ENCODE measurements at regions not wholly inside any gene's neighbourhood (a gene's known extent, or its start where the extent isn't known, plus 50 kb on each side); places are given as distances from the start of the nearest gene placed in this dataset.

DNA sequence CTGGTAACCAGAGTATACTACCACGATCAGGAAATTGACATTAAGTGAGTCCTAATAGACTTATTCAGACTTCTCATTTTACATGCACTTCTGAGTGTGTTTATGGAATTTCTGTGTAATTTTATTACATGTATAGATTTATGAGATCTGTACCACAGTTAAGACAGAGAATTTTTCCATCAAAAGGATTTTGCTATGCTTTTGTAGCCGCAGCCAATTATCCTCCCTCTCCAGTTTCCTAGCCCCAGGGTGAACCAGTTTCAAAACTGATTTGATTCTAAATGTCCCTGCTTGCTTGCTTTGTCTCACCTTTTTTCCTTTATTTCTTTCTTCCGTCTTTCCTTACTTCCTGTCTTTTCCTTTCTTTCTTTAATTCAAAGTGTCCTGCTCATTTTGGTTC lies 661.2 kb upstream of the BCHE start:
- Histone ChIP-seq H3K36me3 (ENCODE audit: insufficient read depth, low read length) (no peaks in the 10 kb centered on the region), H3K9me3 (ENCODE audit: control insufficient read depth, insufficient read depth, low read length) (no peaks in the 10 kb centered on the region), H3K9ac (ENCODE audit: low read depth, low read length) (no peak overlapping the region), H3K4me1 (ENCODE audit: insufficient read depth, low read length) (peaks cover 6% of the 10 kb centered on the region; the same call in 1 of the 2 replicates)

DNA sequence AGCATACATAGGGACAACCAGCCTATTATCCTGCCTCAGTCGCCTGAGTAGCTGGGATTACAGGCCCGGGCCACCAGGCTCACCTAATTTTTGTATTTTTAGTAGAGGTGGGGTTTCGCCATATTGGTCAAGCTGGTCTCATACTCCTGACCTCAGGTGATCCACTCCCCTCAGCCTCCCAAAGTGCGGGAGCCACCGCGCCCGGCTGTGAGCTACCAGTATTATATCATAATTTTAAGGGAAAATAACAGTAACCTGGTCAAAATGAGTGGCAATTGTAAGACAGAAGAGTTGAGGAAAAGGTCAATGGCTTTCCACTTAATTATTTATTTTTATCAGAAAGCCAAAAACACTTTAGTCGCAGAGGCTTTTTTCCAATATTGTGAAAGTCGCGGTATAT lies 652.6 kb upstream of the BCHE start:
- no peak overlapping the region for H3K9ac ChIP-seq (ENCODE audit: low read depth, low read length)
- no peaks in the 10 kb centered on the region; the same call in 1 of the 2 replicates for H3K36me3 ChIP-seq (ENCODE audit: insufficient read depth, low read length)
- H3K4me1 ChIP-seq (ENCODE audit: insufficient read depth, low read length) = no peaks in the 10 kb centered on the region
- H3K9me3 ChIP-seq (ENCODE audit: control insufficient read depth, insufficient read depth, low read length) = no peaks in the 10 kb centered on the region

DNA sequence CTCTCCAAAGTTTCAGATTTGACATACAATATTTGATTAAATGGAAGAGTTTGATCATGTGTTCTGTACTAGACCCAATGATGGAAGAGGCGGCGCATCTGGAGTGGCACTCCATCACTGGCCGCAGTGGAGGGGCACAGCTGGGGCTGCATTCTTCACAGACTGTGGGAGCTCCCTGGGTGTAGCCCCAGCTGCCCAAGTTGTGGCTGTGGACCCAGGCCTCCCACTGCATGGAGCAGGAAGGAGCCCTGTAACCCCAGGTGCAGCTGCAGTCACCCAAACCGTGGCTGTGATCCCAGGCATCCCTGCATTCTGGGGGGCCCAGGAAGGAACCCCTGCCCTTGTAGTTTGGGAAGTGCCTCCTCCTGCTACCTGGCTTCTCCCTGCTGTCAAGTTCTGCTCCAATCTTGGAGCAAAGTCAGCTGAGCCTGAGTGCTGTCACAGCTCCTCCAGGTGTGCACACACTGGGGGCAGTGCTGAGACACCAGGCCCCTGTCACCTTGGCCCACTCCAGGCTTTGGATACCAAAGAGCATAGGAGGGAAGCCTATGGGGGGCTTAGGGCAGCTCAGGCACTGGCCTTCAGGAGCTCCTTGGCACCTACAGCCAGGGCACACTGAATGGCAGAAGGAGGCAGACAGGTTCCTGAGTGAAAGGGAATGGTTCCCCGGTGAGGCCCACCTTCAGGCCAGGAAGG lies 651.9 kb upstream of the BCHE start:
- H3K4me1 ChIP-seq (ENCODE audit: insufficient read depth, low read length) = no peaks in the 10 kb centered on the region
- H3K9me3 ChIP-seq (ENCODE audit: control insufficient read depth, insufficient read depth, low read length) = no peaks in the 10 kb centered on the region
- H3K36me3 ChIP-seq (ENCODE audit: insufficient read depth, low read length) = no peaks in the 10 kb centered on the region; the same call in 1 of the 2 replicates
- H3K9ac ChIP-seq (ENCODE audit: low read depth, low read length) = no peak overlapping the region

DNA sequence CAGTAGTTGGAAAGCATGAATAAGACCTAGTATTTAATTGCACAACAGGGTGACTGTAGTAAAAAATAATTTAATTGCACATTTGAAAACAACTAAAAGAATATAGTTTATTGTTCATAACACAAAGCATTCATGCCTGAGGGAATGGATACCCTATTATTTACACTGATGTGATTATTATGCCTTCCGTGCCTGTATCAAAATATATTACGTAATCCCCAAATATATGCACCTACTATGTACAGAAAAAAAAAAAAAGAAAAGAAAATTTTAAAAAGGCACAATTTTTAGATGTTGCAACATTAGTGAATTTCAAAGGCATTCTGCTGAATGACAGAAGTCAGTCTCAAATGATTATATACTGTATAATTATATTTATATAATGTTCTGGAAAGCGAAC lies 647.2 kb upstream of the BCHE start:
- Histone ChIP-seq H3K4me1 (ENCODE audit: insufficient read depth, low read length) (no peaks in the 10 kb centered on the region), H3K9ac (ENCODE audit: low read depth, low read length) (no peak overlapping the region), H3K36me3 (ENCODE audit: insufficient read depth, low read length) (no peaks in the 10 kb centered on the region), H3K9me3 (ENCODE audit: control insufficient read depth, insufficient read depth, low read length) (no peaks in the 10 kb centered on the region)

DNA sequence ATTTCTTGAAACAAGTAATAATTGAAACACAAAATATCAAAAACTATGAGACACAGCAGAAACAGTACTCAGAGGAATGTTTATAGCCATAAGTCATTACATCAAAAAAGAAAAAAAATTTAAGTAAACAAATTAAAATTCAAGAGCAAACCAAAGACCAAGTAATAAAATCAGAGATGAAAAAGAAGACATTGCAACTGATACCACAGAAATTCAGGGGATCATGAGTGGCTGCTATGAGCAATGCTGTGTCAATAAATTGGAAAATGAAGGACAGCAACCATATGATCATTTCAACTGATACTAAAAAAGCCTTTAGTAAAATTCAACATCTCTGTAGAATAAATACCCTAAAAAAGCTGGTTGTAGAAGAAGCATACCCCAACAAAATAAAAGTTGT lies 644.1 kb upstream of the BCHE start:
- Histone ChIP-seq H3K9me3 (ENCODE audit: control insufficient read depth, insufficient read depth, low read length) (no peaks in the 10 kb centered on the region), H3K36me3 (ENCODE audit: insufficient read depth, low read length) (no peaks in the 10 kb centered on the region), H3K9ac (ENCODE audit: low read depth, low read length) (no peak overlapping the region), H3K4me1 (ENCODE audit: insufficient read depth, low read length) (no peaks in the 10 kb centered on the region)

DNA sequence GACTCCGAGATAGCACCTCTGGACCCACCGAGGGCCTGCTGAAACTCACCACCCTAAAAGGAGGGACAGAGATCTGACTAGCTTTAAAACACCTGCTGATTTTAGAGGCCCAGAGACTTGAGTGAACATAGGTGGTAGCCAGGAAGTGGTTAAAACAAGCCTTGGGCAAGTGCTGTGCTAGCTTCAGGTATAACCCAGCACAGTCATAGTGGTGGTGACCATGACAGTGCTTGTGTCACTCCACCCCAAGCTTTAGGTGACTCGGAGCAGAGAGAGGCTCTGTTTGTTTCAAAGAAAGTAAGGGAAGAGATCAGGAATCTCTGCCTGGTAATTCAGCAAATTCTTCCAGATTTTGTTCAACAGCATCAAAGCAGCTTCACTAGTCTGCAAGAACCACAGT lies 641.1 kb upstream of the BCHE start:
- no peak overlapping the region for H3K9ac ChIP-seq (ENCODE audit: low read depth, low read length)

DNA sequence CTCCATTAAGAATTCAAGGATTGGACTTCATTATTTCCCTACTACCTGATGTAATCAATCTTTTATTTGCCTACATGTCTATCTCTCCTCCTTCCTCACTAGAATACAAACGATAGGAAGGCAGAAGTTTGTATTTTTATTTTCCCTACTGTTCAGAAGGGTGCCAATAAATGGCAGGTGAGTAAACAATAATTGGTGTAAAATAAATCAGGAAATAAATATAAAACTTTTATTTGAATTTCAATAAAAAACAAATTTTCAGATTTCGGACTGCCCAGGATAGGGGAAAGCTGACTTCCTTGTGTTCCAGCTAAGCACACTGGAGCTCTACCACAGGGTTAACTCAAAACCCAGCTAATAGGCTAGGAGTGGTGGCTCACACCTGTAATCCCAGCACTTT lies 636.3 kb upstream of the BCHE start:
- Histone ChIP-seq H3K4me1 (ENCODE audit: insufficient read depth, low read length) (no peaks in the 10 kb centered on the region), H3K9ac (ENCODE audit: low read depth, low read length) (no peak overlapping the region), H3K36me3 (ENCODE audit: insufficient read depth, low read length) (no peaks in the 10 kb centered on the region), H3K9me3 (ENCODE audit: control insufficient read depth, insufficient read depth, low read length) (no peaks in the 10 kb centered on the region)

More for the DNA sequence above, 641.1 kb upstream of the BCHE start:
- Histone ChIP-seq H3K36me3 (ENCODE audit: insufficient read depth, low read length) (no peaks in the 10 kb centered on the region), H3K9me3 (ENCODE audit: control insufficient read depth, insufficient read depth, low read length) (no peaks in the 10 kb centered on the region), H3K4me1 (ENCODE audit: insufficient read depth, low read length) (no peaks in the 10 kb centered on the region)

DNA sequence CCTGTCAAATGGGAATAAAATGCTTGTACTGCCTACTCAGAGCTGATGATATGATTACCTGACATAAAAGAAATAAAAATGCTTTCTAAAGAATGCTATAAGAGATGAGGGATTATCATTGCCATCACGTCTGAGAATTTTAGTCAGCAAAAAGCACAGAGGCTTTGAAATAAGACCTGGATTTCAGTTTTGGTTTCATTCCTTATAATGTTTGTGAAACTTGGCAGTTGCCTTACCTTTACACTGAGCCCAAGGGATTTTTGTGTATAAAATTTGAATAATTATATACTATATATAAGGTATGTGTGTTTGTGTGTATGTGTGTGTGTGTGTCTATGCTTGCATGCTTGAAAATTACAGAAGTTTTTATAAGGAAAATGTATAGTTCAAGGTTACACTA lies 634.8 kb upstream of the BCHE start:
- H3K9ac ChIP-seq (ENCODE audit: low read depth, low read length) = no peak overlapping the region
- no peaks in the 10 kb centered on the region for H3K36me3 ChIP-seq (ENCODE audit: insufficient read depth, low read length)
- H3K4me1 ChIP-seq (ENCODE audit: insufficient read depth, low read length) = no peaks in the 10 kb centered on the region
- no peaks in the 10 kb centered on the region for H3K9me3 ChIP-seq (ENCODE audit: control insufficient read depth, insufficient read depth, low read length)

DNA sequence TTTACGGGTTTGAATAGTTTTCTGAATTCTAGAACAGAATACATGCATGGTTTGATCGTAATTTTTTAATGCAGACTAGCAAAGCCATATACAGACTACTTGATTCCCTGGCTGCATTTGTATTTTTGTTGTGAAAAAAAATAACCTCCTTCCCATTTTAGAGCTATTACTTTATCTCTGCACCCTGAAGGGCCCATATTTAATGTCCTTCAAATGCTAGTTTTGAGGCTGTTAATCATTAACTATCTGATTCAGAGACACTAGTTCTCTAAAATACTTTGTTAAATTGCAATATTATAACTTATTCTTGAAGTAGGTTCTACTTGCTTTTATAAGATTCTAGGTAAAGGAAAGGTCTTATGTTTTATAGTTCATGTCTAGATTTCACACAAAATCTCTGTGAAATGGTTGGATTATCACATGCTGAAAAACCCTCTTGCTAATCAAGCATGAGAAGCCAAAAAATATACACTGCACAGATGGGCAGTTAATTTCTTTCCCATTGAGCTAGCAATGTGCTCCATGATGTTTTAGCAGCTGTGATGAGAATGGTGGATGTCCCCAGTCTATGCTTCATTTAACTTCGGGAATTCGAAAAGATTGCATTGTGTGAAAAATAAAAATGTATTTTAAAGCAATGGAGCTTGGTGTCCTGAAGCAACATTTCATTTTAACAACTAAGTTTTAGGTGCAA lies 634.0 kb upstream of the BCHE start:
- Histone ChIP-seq H3K36me3 (ENCODE audit: insufficient read depth, low read length) (no peaks in the 10 kb centered on the region), H3K9ac (ENCODE audit: low read depth, low read length) (no peak overlapping the region), H3K4me1 (ENCODE audit: insufficient read depth, low read length) (no peaks in the 10 kb centered on the region), H3K9me3 (ENCODE audit: control insufficient read depth, insufficient read depth, low read length) (no peaks in the 10 kb centered on the region)

DNA sequence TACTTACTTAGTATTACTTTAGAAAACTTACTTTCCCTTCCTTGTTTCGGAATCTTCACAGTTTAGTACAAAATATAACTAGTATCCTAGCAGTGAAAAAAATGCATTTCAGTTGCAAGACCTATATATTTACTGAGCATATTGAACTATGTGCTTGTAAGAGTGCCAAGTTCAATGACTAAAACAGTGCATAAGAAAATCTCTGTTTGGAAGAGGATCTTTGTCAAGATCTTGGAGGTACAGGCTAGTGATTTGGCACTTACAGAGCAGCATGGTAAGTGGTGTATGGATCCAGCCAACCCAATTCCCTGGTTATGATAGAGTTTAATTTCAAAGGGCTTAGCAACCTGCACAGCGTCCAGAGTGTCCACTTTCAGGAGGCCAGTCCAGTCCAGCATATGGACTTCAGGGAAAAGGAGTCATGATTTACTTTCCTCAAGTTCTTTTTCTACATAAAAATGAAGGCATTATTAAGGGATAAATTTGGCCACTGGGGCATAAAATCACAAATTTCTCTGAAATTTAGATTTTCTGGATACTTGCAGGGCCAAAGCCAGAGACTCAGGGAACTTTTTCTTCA lies 625.8 kb upstream of the BCHE start:
- no peaks in the 10 kb centered on the region for H3K4me1 ChIP-seq (ENCODE audit: insufficient read depth, low read length)
- no peaks in the 10 kb centered on the region for H3K36me3 ChIP-seq (ENCODE audit: insufficient read depth, low read length)
- no peaks in the 10 kb centered on the region for H3K9me3 ChIP-seq (ENCODE audit: control insufficient read depth, insufficient read depth, low read length)
- no peak overlapping the region for H3K9ac ChIP-seq (ENCODE audit: low read depth, low read length)

DNA sequence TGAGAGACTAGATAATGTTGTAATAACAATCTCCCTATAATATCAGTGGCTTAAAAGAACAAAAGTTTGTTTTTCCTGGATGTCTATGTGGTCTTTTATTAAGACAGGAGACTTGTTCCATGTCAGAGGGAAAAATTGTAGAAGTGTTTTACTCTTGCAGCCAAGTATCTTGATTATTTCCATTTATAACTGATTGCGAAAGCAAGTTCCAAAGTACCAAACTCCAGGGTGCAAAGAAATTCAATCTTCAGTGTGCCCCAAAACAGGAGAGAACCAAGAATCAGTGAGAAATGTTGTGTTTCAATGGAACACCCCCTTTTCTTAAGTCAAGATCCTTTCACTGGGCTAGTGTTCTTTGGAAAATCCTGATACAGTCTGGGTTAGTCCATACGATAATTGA lies 624.4 kb upstream of the BCHE start:
- H3K9me3 ChIP-seq (ENCODE audit: control insufficient read depth, insufficient read depth, low read length) = no peaks in the 10 kb centered on the region
- H3K4me1 ChIP-seq (ENCODE audit: insufficient read depth, low read length) = no peaks in the 10 kb centered on the region
- no peaks in the 10 kb centered on the region for H3K36me3 ChIP-seq (ENCODE audit: insufficient read depth, low read length)
- H3K9ac ChIP-seq (ENCODE audit: low read depth, low read length) = no peak overlapping the region

DNA sequence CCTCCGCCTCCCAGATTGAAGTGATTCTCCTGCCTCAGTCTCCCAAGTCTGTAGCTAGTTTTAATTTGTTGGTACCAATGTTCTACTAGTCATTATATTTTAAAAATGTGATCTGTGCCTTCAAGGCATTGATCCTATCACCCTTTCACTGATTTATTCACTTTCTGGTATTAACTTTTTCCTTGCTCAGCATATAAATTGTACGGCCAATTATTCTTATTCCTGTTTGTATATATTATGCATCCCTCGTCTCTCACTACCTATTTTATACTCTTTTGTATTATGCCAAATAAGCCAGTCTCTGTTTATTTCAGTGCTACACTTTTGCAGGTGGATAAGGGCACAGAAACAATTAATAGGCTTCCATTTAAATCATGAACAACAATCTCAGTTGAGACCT lies 620.2 kb upstream of the BCHE start:
- Histone ChIP-seq H3K9me3 (ENCODE audit: control insufficient read depth, insufficient read depth, low read length) (no peaks in the 10 kb centered on the region), H3K9ac (ENCODE audit: low read depth, low read length) (no peak overlapping the region), H3K36me3 (ENCODE audit: insufficient read depth, low read length) (no peaks in the 10 kb centered on the region), H3K4me1 (ENCODE audit: insufficient read depth, low read length) (no peaks in the 10 kb centered on the region)

DNA sequence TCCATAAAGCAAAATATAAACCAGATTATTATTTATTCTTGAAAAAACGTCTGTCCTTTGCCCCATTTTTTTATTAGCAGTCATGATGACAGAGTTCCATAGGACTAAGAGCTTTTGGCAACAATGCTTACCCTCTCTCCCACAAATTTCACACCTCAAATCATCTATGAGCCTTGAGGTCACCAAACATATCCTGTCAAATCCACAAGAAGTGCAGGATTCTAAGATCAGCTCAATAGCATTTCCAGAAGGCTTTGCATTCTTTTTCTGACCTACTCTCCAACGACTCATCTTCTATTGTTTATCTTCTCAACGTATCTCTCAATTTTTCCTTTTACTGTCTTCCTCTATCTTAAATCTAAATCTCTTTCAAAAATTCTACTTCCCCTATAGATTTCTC lies 619.1 kb upstream of the BCHE start:
- Histone ChIP-seq H3K36me3 (ENCODE audit: insufficient read depth, low read length) (no peaks in the 10 kb centered on the region), H3K9me3 (ENCODE audit: control insufficient read depth, insufficient read depth, low read length) (no peaks in the 10 kb centered on the region), H3K9ac (ENCODE audit: low read depth, low read length) (no peak overlapping the region), H3K4me1 (ENCODE audit: insufficient read depth, low read length) (no peaks in the 10 kb centered on the region)

DNA sequence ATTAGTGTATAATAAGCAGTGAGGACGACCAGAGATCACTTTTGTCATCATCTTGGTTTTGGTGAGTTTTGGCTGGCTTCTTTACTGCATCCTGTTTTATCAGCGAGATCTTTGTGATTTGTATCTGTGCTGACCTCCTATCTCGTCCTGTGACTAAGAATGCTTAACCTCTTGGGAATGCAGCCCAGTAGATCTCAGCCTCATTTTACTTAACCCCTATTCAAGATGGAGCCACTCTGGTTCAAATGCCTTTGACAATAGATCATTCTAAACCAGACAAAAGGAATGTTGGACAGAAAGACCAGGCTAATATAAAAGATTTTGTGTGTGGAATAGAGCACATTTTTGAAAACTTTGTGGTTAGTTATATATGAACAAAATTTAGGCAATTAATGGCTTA lies 618.5 kb upstream of the BCHE start:
- Histone ChIP-seq H3K9me3 (ENCODE audit: control insufficient read depth, insufficient read depth, low read length) (no peaks in the 10 kb centered on the region), H3K4me1 (ENCODE audit: insufficient read depth, low read length) (no peaks in the 10 kb centered on the region), H3K9ac (ENCODE audit: low read depth, low read length) (no peak overlapping the region), H3K36me3 (ENCODE audit: insufficient read depth, low read length) (no peaks in the 10 kb centered on the region)

DNA sequence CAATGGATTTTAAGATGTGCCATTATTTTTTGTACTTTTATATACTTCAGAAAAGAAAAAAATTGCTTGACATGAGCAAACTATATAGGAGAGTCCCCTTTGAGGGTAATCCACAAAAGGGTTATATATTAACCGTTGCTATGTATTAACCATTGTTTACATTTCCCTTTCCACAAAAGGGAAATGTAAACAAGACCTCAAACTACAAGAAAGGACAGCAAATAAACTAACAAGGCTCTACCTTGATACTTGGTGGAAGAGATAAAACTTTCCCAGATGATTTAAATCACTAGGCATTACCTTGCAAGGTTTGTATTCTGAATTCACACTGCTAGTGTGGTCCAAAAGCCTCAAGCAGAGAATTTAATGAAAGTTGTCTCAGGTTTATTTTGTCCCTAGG lies 616.3 kb upstream of the BCHE start:
- H3K9ac ChIP-seq (ENCODE audit: low read depth, low read length) = no peak overlapping the region
- H3K36me3 ChIP-seq (ENCODE audit: insufficient read depth, low read length) = no peaks in the 10 kb centered on the region
- H3K4me1 ChIP-seq (ENCODE audit: insufficient read depth, low read length) = no peaks in the 10 kb centered on the region
- no peaks in the 10 kb centered on the region for H3K9me3 ChIP-seq (ENCODE audit: control insufficient read depth, insufficient read depth, low read length)

Data from ES-I3 (cell line).